Inflammatory macrophage (primary cell): ENCODE measurements at regions not wholly inside any gene's neighbourhood (a gene's known extent, or its start where the extent isn't known, plus 50 kb on each side); places are given as distances from the start of the nearest gene placed in this dataset.

Source experiments
- DNase-seq, 2 donors: peaks; one replicate each; pipeline ENCODE4 v3.0.0-alpha.2; 2020 to 2022

GRCh38 chr15:60057554-60057953 lies 53.4 kb downstream of the FOXB1 start:
- DNase-seq: no peak

GRCh38 chr15:60059186-60059585 lies 55.1 kb downstream of the FOXB1 start:
- DNase-seq: no peak

- no peak for DNase-seq
Measured at GRCh38 chr15:60061758-60062157, 57.6 kb downstream of the FOXB1 start.

- DNase-seq: no peak
Measured at GRCh38 chr15:60062826-60063225, 58.7 kb downstream of the FOXB1 start.

GRCh38 chr15:60065951-60066350 lies 61.8 kb downstream of the FOXB1 start:
- DNase-seq: no peak

GRCh38 chr15:60070838-60071493 lies 66.9 kb downstream of the FOXB1 start:
- DNase-seq: no peak

GRCh38 chr15:60072826-60073465 lies 68.8 kb downstream of the FOXB1 start:
- no peak for DNase-seq

- no peak for DNase-seq
Measured at GRCh38 chr15:60073466-60073840, 69.3 kb downstream of the FOXB1 start.

- DNase-seq: no peak
Measured at GRCh38 chr15:60074181-60074885, 70.2 kb downstream of the FOXB1 start.

- no peak for DNase-seq
Measured at GRCh38 chr15:60076045-60076444, 71.9 kb downstream of the FOXB1 start.

- DNase-seq: no peak
Measured at GRCh38 chr15:60076582-60077276, 72.6 kb downstream of the FOXB1 start.

GRCh38 chr15:60077581-60078359 lies 73.7 kb downstream of the FOXB1 start:
- DNase-seq: no peak

- no peak for DNase-seq
Measured at GRCh38 chr15:60079210-60079609, 75.1 kb downstream of the FOXB1 start.

- no peak for DNase-seq
Measured at GRCh38 chr15:60081976-60082375, 77.9 kb downstream of the FOXB1 start.

- no peak for DNase-seq
Measured at GRCh38 chr15:60083318-60083717, 79.2 kb downstream of the FOXB1 start.

- no peak for DNase-seq
Measured at GRCh38 chr15:60086681-60087429, 82.7 kb downstream of the FOXB1 start.

GRCh38 chr15:60087561-60087960 lies 83.5 kb downstream of the FOXB1 start:
- DNase-seq: no peak

- DNase-seq: no peak
Measured at GRCh38 chr15:60090747-60091146, 86.6 kb downstream of the FOXB1 start.

- DNase-seq: no peak
Measured at GRCh38 chr15:60091157-60091556, 87.0 kb downstream of the FOXB1 start.

- DNase-seq: no peak
Measured at GRCh38 chr15:60091911-60092310, 87.8 kb downstream of the FOXB1 start.

GRCh38 chr15:60093273-60094067 lies 89.4 kb downstream of the FOXB1 start:
- no peak for DNase-seq
